IMR-90 (cell line): ENCODE measurements at regions not wholly inside any gene's neighbourhood (a gene's known extent, or its start where the extent isn't known, plus 50 kb on each side); places are given as distances from the start of the nearest gene placed in this dataset.

Experiments used
- ATAC-seq: fragments of 200-7000 bp; cut with Tn5 transposase; 2 replicates; pipeline ENCODE4 v1.9.1; 2020; ENCODE audit warnings: low read depth, mild to moderate bottlenecking, moderate library complexity
- BruUV-seq: library from RNA; stranded (reverse); fragments of 400-500 nt; replicated peaks from 2 replicates; lab custom pipeline; 2021; lab: Mats Ljungman, UMichigan
- CTCF ChIA-PET: fragments of 300-600 bp; formaldehyde crosslinking; extraction: SDS; loops from one replicate; lab custom pipeline; 2021; ENCODE audit warnings: antibody characterized with exemption; lab: Yijun Ruan, JAX
- POLR2A ChIA-PET: fragments of 300-600 bp; sonication (Branson Sonifier 250); formaldehyde crosslinking; loops from one replicate; lab custom pipeline; 2022; ENCODE audit warnings: antibody characterized with exemption; ENCODE audit not compliant: unreplicated experiment; lab: Charles Lee
- DNase-seq: peaks from one replicate; pipeline ENCODE4 v3.0.0; 2013
- H2AFZ ChIP-seq: replicated peaks from 2 replicates; pipeline ENCODE3; 2013; ENCODE audit warnings: low read length, mild to moderate bottlenecking; ENCODE audit not compliant: poor library complexity
- H2AK5ac ChIP-seq: 2 replicates; pipeline ENCODE4 v1.6.1; 2013; ENCODE audit warnings: low read depth, low read length, inconsistent platforms
- H2AK9ac ChIP-seq: replicated peaks from 2 replicates; pipeline ENCODE3; 2013; ENCODE audit warnings: mild to moderate bottlenecking, low read depth, low read length, moderate library complexity; ENCODE audit not compliant: poor library complexity
- H2BK120ac ChIP-seq: 2 replicates; pipeline ENCODE4 v1.6.1; 2013; ENCODE audit warnings: low read depth, low read length, inconsistent platforms
- H2BK15ac ChIP-seq: 3 replicates; pipeline ENCODE4 v1.6.1; 2013; ENCODE audit warnings: low read depth, low read length, inconsistent platforms
- H2BK20ac ChIP-seq: 2 replicates; pipeline ENCODE4 v1.6.1; 2013; ENCODE audit warnings: low read depth, mild to moderate bottlenecking, inconsistent platforms, low read length, moderate library complexity
- H2BK5ac ChIP-seq: 2 replicates; pipeline ENCODE4 v1.6.1; 2013; ENCODE audit warnings: mild to moderate bottlenecking, low read depth, low read length, inconsistent platforms; ENCODE audit not compliant: poor library complexity, severe bottlenecking
- H3K14ac ChIP-seq: replicated peaks from 2 replicates; pipeline ENCODE4 v1.6.1; 2013; ENCODE audit warnings: low read depth, low read length, inconsistent platforms
- H3K18ac ChIP-seq: 2 replicates; pipeline ENCODE4 v1.6.1; 2013; ENCODE audit warnings: low read depth, low read length, control low read depth
- H3K23ac ChIP-seq: 2 replicates; pipeline ENCODE4 v1.6.1; 2013; ENCODE audit warnings: low read depth, low read length, inconsistent platforms
- H3K27ac ChIP-seq: 2 replicates; pipeline ENCODE4 v1.5.1; 2013; ENCODE audit warnings: mild to moderate bottlenecking, control low read depth, low read length; ENCODE audit not compliant: insufficient read depth
- H3K27me3 ChIP-seq: 2 replicates; pipeline ENCODE4 v1.6.1; 2013; ENCODE audit warnings: low read length; ENCODE audit not compliant: control insufficient read depth, insufficient read depth
- H3K36me3 ChIP-seq: 2 replicates; pipeline ENCODE4 v1.6.1; 2013; ENCODE audit warnings: low read length, mixed read lengths; ENCODE audit not compliant: control insufficient read depth, insufficient read depth
- H3K4ac ChIP-seq: 2 replicates; pipeline ENCODE4 v1.6.1; 2013; ENCODE audit warnings: low read depth, low read length, inconsistent platforms
- H3K4me1 ChIP-seq: 2 replicates; pipeline ENCODE4 v1.6.1; 2013; ENCODE audit warnings: low read length, mixed read lengths; ENCODE audit not compliant: control insufficient read depth, insufficient read depth
- H3K4me2 ChIP-seq: 2 replicates; pipeline ENCODE4 v1.6.1; 2013; ENCODE audit warnings: low read depth, mild to moderate bottlenecking, control low read depth, low read length, moderate library complexity
- H3K4me3 ChIP-seq: 2 replicates; pipeline ENCODE4 v1.5.1; 2013; ENCODE audit warnings: low read depth, mild to moderate bottlenecking, control low read depth, low read length, moderate library complexity; ENCODE audit not compliant: insufficient read depth
- H3K56ac ChIP-seq: 2 replicates; pipeline ENCODE4 v1.6.1; 2013; ENCODE audit warnings: low read length, inconsistent platforms; ENCODE audit not compliant: insufficient read depth; ENCODE audit errors: extremely low read depth
- H3K79me1 ChIP-seq, 2 experiments: 2 replicates each; pipeline ENCODE4 v1.6.1; 2013; ENCODE audit warnings: low read length in 2 of 2, inconsistent platforms in 1 of 2, low read depth in 1 of 2
- H3K9ac ChIP-seq: 2 replicates; pipeline ENCODE4 v1.6.1; 2013; ENCODE audit warnings: low read depth, low read length, control low read depth
- H3K9me1 ChIP-seq: 2 replicates; pipeline ENCODE4 v1.6.1; 2013; ENCODE audit warnings: low read length, inconsistent platforms; ENCODE audit not compliant: insufficient read depth
- H3K9me3 ChIP-seq: 2 replicates; pipeline ENCODE4 v1.6.1; 2013; ENCODE audit warnings: low read length; ENCODE audit not compliant: control insufficient read depth, insufficient read depth
- H4K20me1 ChIP-seq: 2 replicates; pipeline ENCODE4 v1.6.1; 2013; ENCODE audit warnings: low read length, inconsistent platforms; ENCODE audit not compliant: insufficient read depth
- H4K5ac ChIP-seq: 2 replicates; pipeline ENCODE4 v1.6.1; 2013; ENCODE audit warnings: mild to moderate bottlenecking, low read depth, low read length, control low read depth
- H4K8ac ChIP-seq, 2 experiments: 2 replicates each; pipeline ENCODE4 v1.6.1; 2013; ENCODE audit warnings: low read depth in 2 of 2, low read length in 2 of 2, control low read depth in 1 of 2, inconsistent platforms in 1 of 2
- H4K91ac ChIP-seq: 2 replicates; pipeline ENCODE4 v1.6.1; 2013; ENCODE audit warnings: low read depth, low read length, inconsistent platforms; ENCODE audit not compliant: insufficient read depth
- BHLHE40 ChIP-seq: fragments of 150-350 bp; IDR thresholded peaks from 2 replicates; pipeline ENCODE4 v1.6.1; 2016; ENCODE audit warnings: mild to moderate bottlenecking, low read depth, low read length
- CEBPB ChIP-seq: IDR thresholded peaks from 2 replicates; pipeline ENCODE4 v1.6.1; 2012; ENCODE audit warnings: low read depth, low read length, improper control_type of control experiment
- CHD1 ChIP-seq: IDR thresholded peaks from 2 replicates; pipeline ENCODE4 v1.6.1; 2012; ENCODE audit warnings: low read depth, low read length, improper control_type of control experiment
- CTCF ChIP-seq: conservative IDR thresholded peaks from 2 replicates; pipeline ENCODE4 v1.5.1; 2012; ENCODE audit warnings: mild to moderate bottlenecking, low read depth, low read length, improper control_type of control experiment
- ELK1 ChIP-seq: fragments of 150-350 bp; IDR thresholded peaks from 2 replicates; pipeline ENCODE4 v1.6.1; 2016; ENCODE audit warnings: low read depth, mild to moderate bottlenecking, low read length, moderate library complexity, borderline replicate concordance
- FOS ChIP-seq: fragments of 150-350 bp; IDR thresholded peaks from 2 replicates; pipeline ENCODE4 v1.6.1; 2016; ENCODE audit warnings: low read depth, low read length
- MAFK ChIP-seq: IDR thresholded peaks from 2 replicates; pipeline ENCODE4 v1.6.1; 2012; ENCODE audit warnings: low read depth, low read length, improper control_type of control experiment
- MXI1 ChIP-seq: IDR thresholded peaks from 2 replicates; pipeline ENCODE4 v1.6.1; 2012; ENCODE audit warnings: low read depth, mild to moderate bottlenecking, low read length, moderate library complexity, borderline replicate concordance
- NFE2L2 ChIP-seq: fragments of 150-350 bp; IDR thresholded peaks from 2 replicates; pipeline ENCODE4 v1.6.1; 2016; ENCODE audit warnings: low read depth, mild to moderate bottlenecking, low read length
- POLR2A ChIP-seq: IDR thresholded peaks from 2 replicates; pipeline ENCODE4 v1.6.1; 2012; ENCODE audit warnings: mild to moderate bottlenecking, low read depth, low read length
- RAD21 ChIP-seq: IDR thresholded peaks from 2 replicates; pipeline ENCODE4 v1.6.1; 2012; ENCODE audit warnings: low read length, improper control_type of control experiment
- RCOR1 ChIP-seq: IDR thresholded peaks from 2 replicates; pipeline ENCODE4 v1.6.1; 2012; ENCODE audit warnings: mild to moderate bottlenecking, low read length, improper control_type of control experiment; ENCODE audit not compliant: insufficient replicate concordance
- RFX5 ChIP-seq: IDR thresholded peaks from 2 replicates; pipeline ENCODE4 v1.8.0; 2012; ENCODE audit warnings: low read depth, mild to moderate bottlenecking, low read length, moderate library complexity
- SMC3 ChIP-seq: fragments of 150-350 bp; IDR thresholded peaks from 2 replicates; pipeline ENCODE4 v1.6.1; 2016; ENCODE audit warnings: low read depth, mild to moderate bottlenecking, antibody characterized with exemption, low read length, moderate library complexity
- USF2 ChIP-seq: fragments of 150-350 bp; IDR thresholded peaks from 2 replicates; pipeline ENCODE4 v1.6.1; 2017; ENCODE audit warnings: mild to moderate bottlenecking, antibody characterized with exemption, low read length, low read depth
- WGBS, 2 experiments: methylation state at CpG; one replicate each; pipeline versions ENCODE4 v1.1.5 to v1.1.7; 2013; ENCODE audit warnings: missing lambda C conversion rate in 2 of 2; ENCODE audit not compliant: insufficient read length in 1 of 2; ENCODE audit errors: extremely low coverage in 2 of 2; 5-methylcytosine and 5-hydroxymethylcytosine counted together
- dilution Hi-C: fragments of 300-500 bp; cut with HindIII; formaldehyde crosslinking; loops from one replicate; pipeline ENCODE4 v1.14.3; 2018; ENCODE audit warnings: low sequenced_read_pairs; ENCODE audit not compliant: unreplicated experiment
- in situ Hi-C: fragments of 300-500 bp; cut with MboI; formaldehyde crosslinking; loops from 3 replicates; pipeline ENCODE4 v1.14.3; 2019; ENCODE audit warnings: low sequenced_read_pairs, inconsistent platforms, mixed read lengths
- intact Hi-C: fragments of 100-400 bp; cut with micrococcal nuclease; formaldehyde crosslinking; loops from 2 replicates; pipeline ENCODE4 v1.10.0; 2022

DNA sequence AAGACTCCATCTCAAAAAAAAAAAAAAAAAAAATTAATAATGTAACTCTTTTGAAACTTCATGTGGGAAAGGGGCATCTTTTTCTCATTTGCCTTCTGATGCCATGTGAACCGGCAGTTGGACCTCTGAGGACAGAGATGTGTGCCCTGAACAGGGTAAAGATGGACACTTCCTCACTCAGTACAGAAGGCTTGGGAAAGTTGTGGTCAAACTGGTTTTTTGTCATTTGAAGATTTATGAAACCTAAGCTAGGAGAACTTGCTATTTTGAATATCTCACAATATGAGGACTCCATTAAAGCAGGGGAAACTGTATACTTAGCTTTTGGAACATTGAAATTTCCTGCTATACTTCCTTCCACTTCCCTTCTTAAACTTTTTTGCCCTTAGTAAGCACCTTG lies 147.5 kb upstream of the ALDH1B1 start:
- no peaks in the 10 kb centered on the region for H4K20me1 ChIP-seq
- H3K9me3 ChIP-seq = no peaks in the 10 kb centered on the region
- H3K27me3 ChIP-seq = peaks cover 9% of the 10 kb centered on the region
- H3K23ac ChIP-seq = no peak overlapping the region
- no peak overlapping the region for H2BK15ac ChIP-seq
- no CpG with 5 or more reads among the region's 1 CpG for whole genome bisulfite sequencing, 2 experiments
- intact Hi-C loops (no loop called here), dilution Hi-C loops (no loop called here), in situ Hi-C loops (no loop called here)
- H2AK5ac ChIP-seq = no peak overlapping the region
- no peaks in the 10 kb centered on the region for H3K79me1 ChIP-seq
- POLR2A ChIA-PET = no interaction called here
- no peak overlapping the region for H3K56ac ChIP-seq
- no peak overlapping the region for H3K9ac ChIP-seq
- no peak for DNase-seq
- H2AK9ac ChIP-seq = no peak overlapping the region
- TF ChIP-seq RAD21 (no peak), BHLHE40 (no peak), POLR2A (no peak), CTCF (no peak), RFX5 (no peak), ELK1 (no peak), FOS (no peak), RCOR1 (no peak), MAFK (no peak), CHD1 (no peak), NFE2L2 (no peak), MXI1 (no peak), CEBPB (no peak), SMC3 (no peak), USF2 (no peak)
- H3K4me2 ChIP-seq = no peak overlapping the region
- no peak overlapping the region for H3K27ac ChIP-seq
- H2AFZ ChIP-seq = no peak overlapping the region
- no peaks in the 10 kb centered on the region for H3K9me1 ChIP-seq
- no peak overlapping the region for H4K91ac ChIP-seq
- H3K4me3 ChIP-seq = no peak overlapping the region
- no peak overlapping the region for H4K5ac ChIP-seq
- BruUV-seq = no TSS peak
- no peak overlapping the region for H4K8ac ChIP-seq
- H3K14ac ChIP-seq = no peak overlapping the region
- no peaks in the 10 kb centered on the region for H3K36me3 ChIP-seq
- no peak overlapping the region for H3K18ac ChIP-seq
- no peaks in the 10 kb centered on the region for H3K4me1 ChIP-seq
- H3K4ac ChIP-seq = no peak overlapping the region
- H2BK5ac ChIP-seq = no peak overlapping the region
- no peak for ATAC-seq
- CTCF ChIA-PET = no interaction called here
- no peak overlapping the region for H2BK20ac ChIP-seq
- H2BK120ac ChIP-seq = no peak overlapping the region
